ENCODE measurements at regions not wholly inside any gene's neighbourhood (a gene's known extent, or its start where the extent isn't known, plus 50 kb on each side); places are given as distances from the start of the nearest gene placed in this dataset.

DNA sequence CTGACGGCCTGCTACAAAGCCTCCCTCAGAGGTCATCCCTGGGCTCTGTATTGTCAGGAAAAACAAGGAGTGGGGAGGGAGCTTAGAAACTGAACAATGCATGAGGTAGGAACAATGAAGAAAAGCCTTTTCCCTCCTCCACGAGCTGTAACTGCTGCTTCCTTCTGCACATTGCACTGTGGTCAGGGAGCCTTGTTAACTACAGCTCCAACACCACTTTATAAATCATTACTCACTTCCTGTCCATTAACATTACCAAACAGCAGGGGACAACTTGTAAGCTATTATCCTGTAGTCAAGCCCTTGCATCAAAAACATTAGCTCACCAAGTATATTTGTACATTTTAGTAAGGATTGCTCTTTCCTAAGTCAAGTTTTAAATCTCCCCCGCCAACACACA, 336.0 kb upstream of the NR5A2 start:
- peaks cover 26% of the 10 kb centered on the region for H3K4me1 ChIP-seq (ENCODE audit: insufficient read depth, poor library complexity, severe bottlenecking)
- peak overlapping the region; percentile 40 for H3K27ac ChIP-seq (ENCODE audit: poor library complexity, severe bottlenecking)
- H3K27me3 ChIP-seq (ENCODE audit: insufficient read depth, poor library complexity, severe bottlenecking), result no peaks in the 10 kb centered on the region
- H3K4me3 ChIP-seq (ENCODE audit: severe bottlenecking), result no peak overlapping the region
- ATAC-seq (ENCODE audit: low read depth) (peak; percentile 98), DNase-seq (ENCODE audit: low spot score) (no peak)
- TF ChIP-seq, protein P1, sequence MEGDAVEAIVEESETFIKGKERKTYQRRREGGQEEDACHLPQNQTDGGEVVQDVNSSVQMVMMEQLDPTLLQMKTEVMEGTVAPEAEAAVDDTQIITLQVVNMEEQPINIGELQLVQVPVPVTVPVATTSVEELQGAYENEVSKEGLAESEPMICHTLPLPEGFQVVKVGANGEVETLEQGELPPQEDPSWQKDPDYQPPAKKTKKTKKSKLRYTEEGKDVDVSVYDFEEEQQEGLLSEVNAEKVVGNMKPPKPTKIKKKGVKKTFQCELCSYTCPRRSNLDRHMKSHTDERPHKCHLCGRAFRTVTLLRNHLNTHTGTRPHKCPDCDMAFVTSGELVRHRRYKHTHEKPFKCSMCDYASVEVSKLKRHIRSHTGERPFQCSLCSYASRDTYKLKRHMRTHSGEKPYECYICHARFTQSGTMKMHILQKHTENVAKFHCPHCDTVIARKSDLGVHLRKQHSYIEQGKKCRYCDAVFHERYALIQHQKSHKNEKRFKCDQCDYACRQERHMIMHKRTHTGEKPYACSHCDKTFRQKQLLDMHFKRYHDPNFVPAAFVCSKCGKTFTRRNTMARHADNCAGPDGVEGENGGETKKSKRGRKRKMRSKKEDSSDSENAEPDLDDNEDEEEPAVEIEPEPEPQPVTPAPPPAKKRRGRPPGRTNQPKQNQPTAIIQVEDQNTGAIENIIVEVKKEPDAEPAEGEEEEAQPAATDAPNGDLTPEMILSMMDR (IDR thresholded peaks at IDR 0.05; ENCODE audit: poor library complexity, severe bottlenecking), result no peak
- H3K9me3 ChIP-seq (ENCODE audit: severe bottlenecking), result no peaks in the 10 kb centered on the region
- no peaks in the 10 kb centered on the region for H3K36me3 ChIP-seq (ENCODE audit: low read depth)

DNA sequence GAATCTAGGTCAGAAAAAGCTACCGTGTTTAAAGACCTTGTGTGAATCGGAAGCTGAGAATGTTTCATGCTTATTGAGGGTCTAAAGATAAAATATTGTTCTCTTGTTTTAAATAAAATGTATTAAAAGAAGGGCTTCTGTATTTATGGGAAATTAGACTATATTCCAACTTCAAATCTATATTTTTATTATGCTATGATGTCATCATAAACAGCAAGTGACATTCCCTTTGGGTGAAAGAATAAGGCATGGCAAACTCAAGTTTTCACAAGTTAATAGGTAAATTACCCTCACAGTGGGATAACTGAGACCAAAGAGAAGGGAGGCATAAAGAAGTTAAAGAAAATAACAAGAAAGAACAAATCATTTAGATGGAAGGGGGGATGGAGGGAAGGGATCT, 333.8 kb upstream of the NR5A2 start:
- Histone ChIP-seq H3K27me3 (ENCODE audit: insufficient read depth, poor library complexity, severe bottlenecking) (no peaks in the 10 kb centered on the region), H3K9me3 (ENCODE audit: severe bottlenecking) (no peaks in the 10 kb centered on the region), H3K4me1 (ENCODE audit: insufficient read depth, poor library complexity, severe bottlenecking) (peaks cover 17% of the 10 kb centered on the region), H3K27ac (ENCODE audit: poor library complexity, severe bottlenecking) (no peak overlapping the region), H3K36me3 (ENCODE audit: low read depth) (no peaks in the 10 kb centered on the region), H3K4me3 (ENCODE audit: severe bottlenecking) (no peak overlapping the region)
- DNase-seq (ENCODE audit: low spot score) (no peak), ATAC-seq (ENCODE audit: low read depth) (no peak)
- TF ChIP-seq, protein P1 (IDR thresholded peaks at IDR 0.05; ENCODE audit: poor library complexity, severe bottlenecking), result no peak

DNA sequence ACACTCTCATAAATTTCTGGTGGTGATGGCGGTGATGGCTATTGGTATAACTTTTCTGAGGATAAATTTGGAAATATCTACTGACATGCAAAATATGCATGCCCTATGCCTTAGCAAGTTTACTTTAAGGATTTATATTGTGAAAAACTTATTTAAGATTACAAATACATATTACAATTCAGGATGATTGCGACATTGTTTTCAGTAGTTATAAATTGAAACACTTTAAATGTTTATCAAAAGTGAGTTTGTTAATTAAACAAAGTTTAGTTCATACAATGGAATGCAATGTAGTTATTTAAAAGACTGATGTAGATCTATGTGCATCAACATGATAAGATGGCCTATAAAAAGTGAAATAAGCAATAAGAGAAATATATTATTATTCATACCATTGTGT, 331.3 kb upstream of the NR5A2 start:
- peaks cover 9% of the 10 kb centered on the region for H3K4me1 ChIP-seq (ENCODE audit: insufficient read depth, poor library complexity, severe bottlenecking)
- DNase-seq (ENCODE audit: low spot score) (no peak), ATAC-seq (ENCODE audit: low read depth) (no peak)
- H3K27me3 ChIP-seq (ENCODE audit: insufficient read depth, poor library complexity, severe bottlenecking), result no peaks in the 10 kb centered on the region
- no peak overlapping the region for H3K4me3 ChIP-seq (ENCODE audit: severe bottlenecking)
- no peaks in the 10 kb centered on the region for H3K9me3 ChIP-seq (ENCODE audit: severe bottlenecking)
- no peak overlapping the region for H3K27ac ChIP-seq (ENCODE audit: poor library complexity, severe bottlenecking)
- TF ChIP-seq, protein P1 (IDR thresholded peaks at IDR 0.05; ENCODE audit: poor library complexity, severe bottlenecking), result no peak
- H3K36me3 ChIP-seq (ENCODE audit: low read depth), result no peaks in the 10 kb centered on the region

DNA sequence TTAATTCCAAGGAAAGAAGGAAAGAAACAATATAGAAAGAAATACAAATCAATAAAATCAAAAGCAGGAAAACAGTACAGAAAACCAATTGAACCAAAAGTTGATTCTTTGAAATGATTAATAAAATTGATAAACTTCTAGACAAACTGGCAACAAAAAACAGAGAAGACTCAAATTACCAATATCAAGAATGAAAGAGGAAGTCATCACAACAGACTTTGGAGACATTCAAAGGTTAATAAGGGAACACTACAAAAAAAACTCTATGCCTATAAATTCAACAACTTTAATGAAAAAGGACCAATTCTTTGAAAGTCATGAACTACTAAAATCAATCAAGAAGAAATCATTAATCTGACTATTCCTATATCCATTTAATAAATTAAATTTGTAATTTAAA, 329.3 kb upstream of the NR5A2 start:
- DNase-seq (ENCODE audit: low spot score) (no peak), ATAC-seq (ENCODE audit: low read depth) (no peak)
- Histone ChIP-seq H3K9me3 (ENCODE audit: severe bottlenecking) (no peaks in the 10 kb centered on the region), H3K4me3 (ENCODE audit: severe bottlenecking) (no peak overlapping the region), H3K4me1 (ENCODE audit: insufficient read depth, poor library complexity, severe bottlenecking) (no peaks in the 10 kb centered on the region), H3K36me3 (ENCODE audit: low read depth) (no peaks in the 10 kb centered on the region), H3K27ac (ENCODE audit: poor library complexity, severe bottlenecking) (no peak overlapping the region), H3K27me3 (ENCODE audit: insufficient read depth, poor library complexity, severe bottlenecking) (no peaks in the 10 kb centered on the region)
- TF ChIP-seq, protein P1 (IDR thresholded peaks at IDR 0.05; ENCODE audit: poor library complexity, severe bottlenecking), result no peak

DNA sequence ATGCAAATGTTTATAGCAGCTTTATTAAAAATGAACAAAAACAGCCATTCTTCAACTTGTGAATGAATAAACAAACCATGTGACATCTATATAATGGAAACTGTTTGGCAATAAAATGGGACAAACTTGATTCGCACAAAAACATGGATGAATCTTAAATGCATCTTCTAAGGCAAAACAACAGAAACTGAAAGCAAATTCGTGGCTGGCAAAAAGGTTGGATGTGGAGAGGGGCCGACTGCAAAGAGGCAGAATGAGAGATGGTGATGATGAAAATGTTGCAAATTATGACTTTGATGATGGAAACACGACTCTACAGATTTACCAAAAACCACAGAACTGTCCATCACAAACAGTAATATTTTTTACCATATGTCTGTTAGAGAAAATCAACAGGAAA, 327.0 kb upstream of the NR5A2 start:
- Histone ChIP-seq H3K4me1 (ENCODE audit: insufficient read depth, poor library complexity, severe bottlenecking) (no peaks in the 10 kb centered on the region), H3K9me3 (ENCODE audit: severe bottlenecking) (no peaks in the 10 kb centered on the region), H3K36me3 (ENCODE audit: low read depth) (no peaks in the 10 kb centered on the region), H3K27me3 (ENCODE audit: insufficient read depth, poor library complexity, severe bottlenecking) (no peaks in the 10 kb centered on the region), H3K27ac (ENCODE audit: poor library complexity, severe bottlenecking) (no peak overlapping the region), H3K4me3 (ENCODE audit: severe bottlenecking) (no peak overlapping the region)
- no peak for DNase-seq (ENCODE audit: low spot score)
- TF ChIP-seq, protein P1 (IDR thresholded peaks at IDR 0.05; ENCODE audit: poor library complexity, severe bottlenecking), result no peak
- no peak for ATAC-seq (ENCODE audit: low read depth)
